AG08395 (cell line): ENCODE measurements at regions not wholly inside any gene's neighbourhood (a gene's known extent, or its start where the extent isn't known, plus 50 kb on each side); places are given as distances from the start of the nearest gene placed in this dataset.
"Not testable (repeated sequence)": the region's sequence is repeated elsewhere in the genome, so short reads cannot be mapped to it uniquely, and the experiment has no call there.

Source experiments
- DNase-seq: peaks from one replicate; pipeline ENCODE4 v3.0.0; 2012; ENCODE audit warnings: mixed read lengths, low spot score

- DNase-seq: no peak
These were observed 133.8 kb upstream of the RFX3 start for GRCh38 chr9:3659647-3660046.

- DNase-seq: no peak
These were observed 133.2 kb upstream of the RFX3 start for GRCh38 chr9:3658964-3659363.

GRCh38 chr9:3656224-3656623 lies 130.4 kb upstream of the RFX3 start:
- no peak for DNase-seq

- no peak for DNase-seq
These were observed 125.3 kb upstream of the RFX3 start for GRCh38 chr9:3650994-3651622.

- DNase-seq: no peak
These were observed 123.0 kb upstream of the RFX3 start for GRCh38 chr9:3648722-3649246.

GRCh38 chr9:3648266-3648665 lies 122.5 kb upstream of the RFX3 start:
- no peak for DNase-seq

GRCh38 chr9:3647652-3648051 lies 121.9 kb upstream of the RFX3 start:
- no peak for DNase-seq

GRCh38 chr9:3646226-3646625 lies 120.4 kb upstream of the RFX3 start:
- DNase-seq: no peak

GRCh38 chr9:3642075-3642474 lies 116.3 kb upstream of the RFX3 start:
- not testable (repeated sequence) for DNase-seq

GRCh38 chr9:3629495-3629894 lies 103.7 kb upstream of the RFX3 start:
- no peak for DNase-seq

GRCh38 chr9:3628239-3628638 lies 102.4 kb upstream of the RFX3 start:
- no peak for DNase-seq

GRCh38 chr9:3608011-3608410 lies 82.2 kb upstream of the RFX3 start:
- DNase-seq: no peak

GRCh38 chr9:3600672-3601071 lies 74.9 kb upstream of the RFX3 start:
- DNase-seq: no peak

- DNase-seq: no peak
These were observed 72.0 kb upstream of the RFX3 start for GRCh38 chr9:3597792-3598191.

GRCh38 chr9:3586066-3586465 lies 60.3 kb upstream of the RFX3 start:
- no peak for DNase-seq

- no peak for DNase-seq
These were observed 59.8 kb upstream of the RFX3 start for GRCh38 chr9:3585606-3586005.

GRCh38 chr9:3578786-3579185 lies 53.0 kb upstream of the RFX3 start:
- peak; percentile 69 for DNase-seq

GRCh38 chr9:3576328-3576727 lies 50.5 kb upstream of the RFX3 start:
- no peak for DNase-seq

GRCh38 chr9:3575821-3576220 lies 50.0 kb upstream of the RFX3 start:
- DNase-seq: no peak
